Right atrium auricular region (tissue), 2 donors: ENCODE measurements at regions not wholly inside any gene's neighbourhood (a gene's known extent, or its start where the extent isn't known, plus 50 kb on each side); places are given as distances from the start of the nearest gene placed in this dataset.

Experiments used
- DNase-seq: peaks from one replicate; pipeline ENCODE4 v3.0.0-alpha.2; 2019; ENCODE audit warnings: low spot score
- H3K27ac ChIP-seq, 2 donors: fragments of 200-600 bp; sonication (generic); 1 replicate in 1 of 2; 2 replicates in 1 of 2; pipeline ENCODE4 v1.5.1; 2016 to 2019
- H3K27me3 ChIP-seq, 2 donors: fragments of 200-600 bp; sonication (generic); one replicate each; pipeline versions ENCODE4 v1.5.1 to v1.6.0; 2017 to 2019
- H3K36me3 ChIP-seq: fragments of 200-600 bp; sonication (generic); one replicate; pipeline ENCODE4 v1.5.1; 2016
- H3K4me1 ChIP-seq, 2 donors: fragments of 200-600 bp; sonication (generic); one replicate each; pipeline versions ENCODE4 v1.5.1 to v1.6.0; 2017 to 2019
- H3K4me3 ChIP-seq, 2 donors: fragments of 200-600 bp; sonication (generic); 1 replicate in 1 of 2; 2 replicates in 1 of 2; pipeline ENCODE4 v1.5.1; 2017 to 2019; ENCODE audit warnings: mild to moderate bottlenecking in 1 of 2, moderate library complexity in 1 of 2
- H3K9me3 ChIP-seq, 2 donors: fragments of 200-600 bp; sonication (generic); one replicate each; pipeline ENCODE4 v1.5.1; 2019
- CTCF ChIP-seq, 2 donors: fragments of 200-600 bp; sonication (generic); IDR thresholded peaks; one replicate each; pipeline ENCODE4 v1.5.1; 2019; ENCODE audit warnings: antibody characterized with exemption in 2 of 2

- TF ChIP-seq CTCF (IDR thresholded peaks at IDR 0.05), result no peak
- DNase-seq, result no peak
- Histone ChIP-seq H3K4me3 (no peak overlapping the region), H3K27ac (no peak overlapping the region), H3K9me3 (no peaks in the 10 kb centered on the region), H3K4me1 (no peaks in the 10 kb centered on the region), H3K27me3 (no peaks in the 10 kb centered on the region), H3K36me3 (no peaks in the 10 kb centered on the region)
Observed at GRCh38 chr1:65514041-65514440, 93.6 kb downstream of the LEPR start.

GRCh38 chr1:65524931-65525265 is 104.4 kb downstream of the LEPR start:
- no peak for TF ChIP-seq CTCF (IDR thresholded peaks at IDR 0.05)
- peak overlapping the region; percentile 33 to 49 for H3K27ac ChIP-seq
- peaks cover 0 to 7% of the 10 kb centered on the region in 2 donors for H3K27me3 ChIP-seq
- H3K4me1 ChIP-seq, result peaks cover 0 to 19% of the 10 kb centered on the region in 2 donors
- peak overlapping the region; percentile 29 to 61 for H3K4me3 ChIP-seq
- no peaks in the 10 kb centered on the region for H3K36me3 ChIP-seq
- no peaks in the 10 kb centered on the region for H3K9me3 ChIP-seq
- no peak for DNase-seq

GRCh38 chr1:65525266-65526048 is 105.0 kb downstream of the LEPR start:
- Histone ChIP-seq H3K27me3 (peaks cover 0 to 7% of the 10 kb centered on the region in 2 donors), H3K27ac (peak overlapping the region; percentile 33 to 49), H3K9me3 (no peaks in the 10 kb centered on the region), H3K4me1 (peaks cover 0 to 19% of the 10 kb centered on the region in 2 donors), H3K36me3 (no peaks in the 10 kb centered on the region), H3K4me3 (peak overlapping the region; percentile 29 to 61)
- no peak for TF ChIP-seq CTCF (IDR thresholded peaks at IDR 0.05)
- DNase-seq, result no peak

- Histone ChIP-seq H3K27me3 (peaks cover 0 to 7% of the 10 kb centered on the region in 2 donors), H3K27ac (peak overlapping the region; percentile 33 to 49), H3K4me3 (peak overlapping the region; percentile 29 to 61), H3K4me1 (peaks cover 0 to 19% of the 10 kb centered on the region in 2 donors), H3K36me3 (no peaks in the 10 kb centered on the region), H3K9me3 (no peaks in the 10 kb centered on the region)
- DNase-seq, result no peak
- no peak for TF ChIP-seq CTCF (IDR thresholded peaks at IDR 0.05)
Observed at GRCh38 chr1:65526049-65526556, 105.6 kb downstream of the LEPR start.

GRCh38 chr1:65527190-65527589 is 106.7 kb downstream of the LEPR start:
- TF ChIP-seq CTCF (IDR thresholded peaks at IDR 0.05), result no peak

More at GRCh38 chr1:65527190-65527589, 106.7 kb downstream of the LEPR start:
- H3K4me3 ChIP-seq, result peak overlapping the region; percentile 7 to 17
- H3K4me1 ChIP-seq, result peaks cover 0 to 19% of the 10 kb centered on the region in 2 donors
- peak overlapping the region in 1 of 2 donors; percentile 15 for H3K27ac ChIP-seq
- no peaks in the 10 kb centered on the region for H3K9me3 ChIP-seq
- H3K36me3 ChIP-seq, result no peaks in the 10 kb centered on the region
- peaks cover 0 to 7% of the 10 kb centered on the region in 2 donors for H3K27me3 ChIP-seq
- DNase-seq, result no peak
